ENCODE measurements at regions not wholly inside any gene's neighbourhood (a gene's known extent, or its start where the extent isn't known, plus 50 kb on each side); places are given as distances from the start of the nearest gene placed in this dataset.

GRCh38 chrX:95059909-95060308 lies 1385.9 kb downstream of the FAM133A start:
- DNase-seq (ENCODE audit: low read depth): no peak
- no peak overlapping the region for H3K4me3 ChIP-seq (ENCODE audit: low read depth, low read length)
- TF ChIP-seq CTCF (conservative IDR thresholded peaks at IDR 0.05; ENCODE audit: low read depth, low read length): no peak

GRCh38 chrX:95063554-95063953 lies 1389.5 kb downstream of the FAM133A start:
- DNase-seq (ENCODE audit: low read depth): no peak
- TF ChIP-seq CTCF (conservative IDR thresholded peaks at IDR 0.05; ENCODE audit: low read depth, low read length): no peak
- no peak overlapping the region for H3K4me3 ChIP-seq (ENCODE audit: low read depth, low read length)

GRCh38 chrX:95065151-95065550 lies 1391.1 kb downstream of the FAM133A start:
- no peak for DNase-seq (ENCODE audit: low read depth)
- no peak for TF ChIP-seq CTCF (conservative IDR thresholded peaks at IDR 0.05; ENCODE audit: low read depth, low read length)

GRCh38 chrX:95071052-95071451 lies 1397.0 kb downstream of the FAM133A start:
- no peak overlapping the region for H3K4me3 ChIP-seq (ENCODE audit: low read depth, low read length)
- DNase-seq (ENCODE audit: low read depth): no peak
- TF ChIP-seq CTCF (conservative IDR thresholded peaks at IDR 0.05; ENCODE audit: low read depth, low read length): peak; percentile 22

More at GRCh38 chrX:95065151-95065550, 1391.1 kb downstream of the FAM133A start:
- no peak overlapping the region for H3K4me3 ChIP-seq (ENCODE audit: low read depth, low read length)

- no peak overlapping the region for H3K4me3 ChIP-seq (ENCODE audit: low read depth, low read length)
- DNase-seq (ENCODE audit: low read depth): no peak
- TF ChIP-seq CTCF (conservative IDR thresholded peaks at IDR 0.05; ENCODE audit: low read depth, low read length): no peak
These were observed 1397.6 kb downstream of the FAM133A start for GRCh38 chrX:95071621-95072020.

- DNase-seq (ENCODE audit: low read depth): no peak
- peak; percentile 61 for TF ChIP-seq CTCF (conservative IDR thresholded peaks at IDR 0.05; ENCODE audit: low read depth, low read length)
- no peak overlapping the region for H3K4me3 ChIP-seq (ENCODE audit: low read depth, low read length)
These were observed 1402.4 kb downstream of the FAM133A start for GRCh38 chrX:95076449-95076848.

- no peak for DNase-seq (ENCODE audit: low read depth)
- TF ChIP-seq CTCF (conservative IDR thresholded peaks at IDR 0.05; ENCODE audit: low read depth, low read length): no peak
- H3K4me3 ChIP-seq (ENCODE audit: low read depth, low read length): no peak overlapping the region
These were observed 1427.9 kb downstream of the FAM133A start for GRCh38 chrX:95101851-95102390.
